Ishikawa (cell line): ENCODE measurements at regions not wholly inside any gene's neighbourhood (a gene's known extent, or its start where the extent isn't known, plus 50 kb on each side); places are given as distances from the start of the nearest gene placed in this dataset.

ENCODE experiments used
- CEBPB ChIP-seq: IDR thresholded peaks from 2 replicates; pipeline ENCODE4 v1.6.1; 2012
- EGR1 ChIP-seq: IDR thresholded peaks from 2 replicates; pipeline ENCODE4 v1.6.1; 2012
- EP300 ChIP-seq: IDR thresholded peaks from 2 replicates; pipeline ENCODE4 v1.6.1; 2012; ENCODE audit warnings: borderline replicate concordance
- MAX ChIP-seq: IDR thresholded peaks from 2 replicates; pipeline ENCODE4 v1.6.1; 2012
- NFIC ChIP-seq: IDR thresholded peaks from 2 replicates; pipeline ENCODE4 v1.6.1; 2012
- RAD21 ChIP-seq: IDR thresholded peaks from 2 replicates; pipeline ENCODE4 v1.6.1; 2012; ENCODE audit warnings: low read depth
- REST ChIP-seq: IDR thresholded peaks from 2 replicates; pipeline ENCODE4 v1.6.1; 2012; ENCODE audit warnings: low read depth, mild to moderate bottlenecking
- TAF1 ChIP-seq: IDR thresholded peaks from 2 replicates; pipeline ENCODE4 v1.6.1; 2012; ENCODE audit warnings: low read depth, mild to moderate bottlenecking
- TCF12 ChIP-seq: IDR thresholded peaks from 2 replicates; pipeline ENCODE4 v1.6.1; 2012; ENCODE audit warnings: low read depth
- TEAD4 ChIP-seq: IDR thresholded peaks from 2 replicates; pipeline ENCODE4 v1.6.1; 2012
- YY1 ChIP-seq: IDR thresholded peaks from 2 replicates; pipeline ENCODE4 v1.6.1; 2012; ENCODE audit warnings: low read depth
- ZBTB7A ChIP-seq: IDR thresholded peaks from 2 replicates; pipeline ENCODE4 v1.6.1; 2012; ENCODE audit warnings: low read depth
- TF ChIP-seq, protein P1 (sequence below): IDR thresholded peaks from 2 replicates; pipeline ENCODE4 v1.6.1; 2012

DNA sequence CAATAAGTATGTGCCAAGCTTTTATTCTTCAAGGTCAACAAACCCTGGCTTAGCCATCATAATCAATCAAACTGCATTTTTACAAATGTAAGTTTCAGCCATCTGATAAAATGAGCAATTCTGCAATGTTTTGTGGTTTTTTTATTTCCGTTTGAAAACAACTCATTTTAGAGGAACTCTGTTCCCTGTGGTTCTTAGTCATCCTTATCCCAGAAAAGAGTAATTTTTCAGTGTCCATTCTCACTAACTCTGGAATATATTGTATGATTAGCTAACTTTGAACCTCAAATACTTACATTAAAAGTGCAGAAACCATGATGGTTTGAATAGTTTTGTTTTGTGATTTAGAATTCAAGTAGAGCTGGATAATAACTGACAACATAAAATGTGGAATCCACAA, 87.6 kb downstream of the IRS2 start:
- TF ChIP-seq RAD21 (no peak), MAX (no peak), EGR1 (no peak), YY1 (no peak), ZBTB7A (no peak), REST (no peak), TCF12 (no peak), TAF1 (no peak), EP300 (no peak), CEBPB (no peak), TEAD4 (no peak), NFIC (no peak)
- TF ChIP-seq, protein P1, sequence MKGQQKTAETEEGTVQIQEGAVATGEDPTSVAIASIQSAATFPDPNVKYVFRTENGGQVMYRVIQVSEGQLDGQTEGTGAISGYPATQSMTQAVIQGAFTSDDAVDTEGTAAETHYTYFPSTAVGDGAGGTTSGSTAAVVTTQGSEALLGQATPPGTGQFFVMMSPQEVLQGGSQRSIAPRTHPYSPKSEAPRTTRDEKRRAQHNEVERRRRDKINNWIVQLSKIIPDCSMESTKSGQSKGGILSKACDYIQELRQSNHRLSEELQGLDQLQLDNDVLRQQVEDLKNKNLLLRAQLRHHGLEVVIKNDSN: no peak
